ENCODE measurements at regions not wholly inside any gene's neighbourhood (a gene's known extent, or its start where the extent isn't known, plus 50 kb on each side); places are given as distances from the start of the nearest gene placed in this dataset.

- no peaks in the 10 kb centered on the region for H3K9me3 ChIP-seq (ENCODE audit: low read depth, low read length, poor library complexity, severe bottlenecking)
- ChIA-PET POLR2A (ENCODE audit: low non-redundant PET) (no interaction called here), CTCF (no interaction called here)
- TF ChIP-seq, protein P1, sequence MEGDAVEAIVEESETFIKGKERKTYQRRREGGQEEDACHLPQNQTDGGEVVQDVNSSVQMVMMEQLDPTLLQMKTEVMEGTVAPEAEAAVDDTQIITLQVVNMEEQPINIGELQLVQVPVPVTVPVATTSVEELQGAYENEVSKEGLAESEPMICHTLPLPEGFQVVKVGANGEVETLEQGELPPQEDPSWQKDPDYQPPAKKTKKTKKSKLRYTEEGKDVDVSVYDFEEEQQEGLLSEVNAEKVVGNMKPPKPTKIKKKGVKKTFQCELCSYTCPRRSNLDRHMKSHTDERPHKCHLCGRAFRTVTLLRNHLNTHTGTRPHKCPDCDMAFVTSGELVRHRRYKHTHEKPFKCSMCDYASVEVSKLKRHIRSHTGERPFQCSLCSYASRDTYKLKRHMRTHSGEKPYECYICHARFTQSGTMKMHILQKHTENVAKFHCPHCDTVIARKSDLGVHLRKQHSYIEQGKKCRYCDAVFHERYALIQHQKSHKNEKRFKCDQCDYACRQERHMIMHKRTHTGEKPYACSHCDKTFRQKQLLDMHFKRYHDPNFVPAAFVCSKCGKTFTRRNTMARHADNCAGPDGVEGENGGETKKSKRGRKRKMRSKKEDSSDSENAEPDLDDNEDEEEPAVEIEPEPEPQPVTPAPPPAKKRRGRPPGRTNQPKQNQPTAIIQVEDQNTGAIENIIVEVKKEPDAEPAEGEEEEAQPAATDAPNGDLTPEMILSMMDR (conservative IDR thresholded peaks at IDR 0.05; ENCODE audit: low read depth, low read length): no peak
- no peak for TF ChIP-seq EZH2 (IDR thresholded peaks at IDR 0.05; ENCODE audit: borderline replicate concordance, low read depth, low read length, poor library complexity, severe bottlenecking)
- no peak for DNase-seq (ENCODE audit: low spot score)
- BruUV-seq (replicated peaks): no TSS peak
- no peak overlapping the region for H3K4me3 ChIP-seq (ENCODE audit: low read depth, low read length, poor library complexity, severe bottlenecking)
- no peak overlapping the region for H3K27ac ChIP-seq (ENCODE audit: low read depth, low read length, poor library complexity, severe bottlenecking)
- H3K4me1 ChIP-seq (ENCODE audit: insufficient read depth, low read length, poor library complexity, severe bottlenecking): no peaks in the 10 kb centered on the region
- no peaks in the 10 kb centered on the region for H3K36me3 ChIP-seq (ENCODE audit: insufficient read depth, low read length, poor library complexity, severe bottlenecking)
- H3K27me3 ChIP-seq (replicated peaks; ENCODE audit: insufficient read depth, low read depth, low read length, poor library complexity): no peaks in the 10 kb centered on the region
- intact Hi-C loops (cut with micrococcal nuclease; ENCODE audit: unreplicated experiment): no loop called here
Measured at GRCh38 chr6:169982461-169983386, 231.3 kb downstream of the ERMARD start.

DNA sequence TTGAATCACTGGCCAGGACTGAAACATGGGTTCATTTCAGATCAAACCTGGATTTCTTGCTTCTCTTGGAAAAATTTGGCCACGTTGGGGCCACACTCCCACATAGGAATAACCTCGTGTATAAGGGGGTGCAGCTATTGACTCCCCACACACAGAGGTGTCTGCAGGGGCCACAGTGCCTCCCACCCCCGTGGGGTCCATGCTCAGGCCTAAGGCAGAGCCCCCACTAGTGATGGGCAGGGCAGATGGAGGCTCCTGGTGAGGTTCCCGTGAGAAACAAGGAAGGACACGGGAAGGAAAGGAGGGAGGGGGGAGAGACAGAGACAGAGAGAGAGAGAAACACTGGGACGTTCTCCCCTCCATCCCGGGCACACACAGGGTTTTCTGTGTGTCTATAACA is 230.5 kb downstream of the ERMARD start:
- Histone ChIP-seq H3K4me1 (ENCODE audit: insufficient read depth, low read length, poor library complexity, severe bottlenecking) (no peaks in the 10 kb centered on the region), H3K9me3 (ENCODE audit: low read depth, low read length, poor library complexity, severe bottlenecking) (no peaks in the 10 kb centered on the region), H3K27ac (ENCODE audit: low read depth, low read length, poor library complexity, severe bottlenecking) (no peak overlapping the region), H3K4me3 (ENCODE audit: low read depth, low read length, poor library complexity, severe bottlenecking) (no peak overlapping the region), H3K27me3 (replicated peaks; ENCODE audit: insufficient read depth, low read depth, low read length, poor library complexity) (no peaks in the 10 kb centered on the region), H3K36me3 (ENCODE audit: insufficient read depth, low read length, poor library complexity, severe bottlenecking) (no peaks in the 10 kb centered on the region)
- POLR2A ChIA-PET (ENCODE audit: low non-redundant PET): no interaction called here
- CTCF ChIA-PET: no interaction called here
- BruUV-seq (replicated peaks): no TSS peak
- no peak for TF ChIP-seq EZH2 (IDR thresholded peaks at IDR 0.05; ENCODE audit: borderline replicate concordance, low read depth, low read length, poor library complexity, severe bottlenecking)
- intact Hi-C loops (cut with micrococcal nuclease; ENCODE audit: unreplicated experiment): no loop called here
- no peak for DNase-seq (ENCODE audit: low spot score)

DNA sequence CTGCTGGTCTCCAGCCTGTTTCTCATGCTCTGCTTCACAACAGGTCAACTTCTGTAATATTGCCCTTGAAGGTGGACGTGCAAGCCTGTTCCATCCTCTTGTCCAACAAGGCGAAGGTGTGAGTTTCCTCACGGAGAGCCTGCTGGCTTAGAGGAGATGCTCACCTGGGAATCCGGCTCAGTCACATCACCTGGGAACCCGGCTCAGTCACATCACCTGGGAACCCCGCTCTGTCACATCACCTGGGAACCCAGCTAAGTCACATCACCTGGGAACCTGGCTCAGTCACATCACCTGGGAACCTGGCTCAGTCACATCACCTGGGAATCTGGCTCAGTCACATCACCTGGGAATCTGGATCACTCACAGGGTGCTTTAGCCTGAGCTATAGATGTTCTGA is 230.1 kb downstream of the ERMARD start:
- TF ChIP-seq, protein P1 (conservative IDR thresholded peaks at IDR 0.05; ENCODE audit: low read depth, low read length): no peak
- TF ChIP-seq EZH2 (IDR thresholded peaks at IDR 0.05; ENCODE audit: borderline replicate concordance, low read depth, low read length, poor library complexity, severe bottlenecking): no peak
- Histone ChIP-seq H3K9me3 (ENCODE audit: low read depth, low read length, poor library complexity, severe bottlenecking) (no peaks in the 10 kb centered on the region), H3K27ac (ENCODE audit: low read depth, low read length, poor library complexity, severe bottlenecking) (no peak overlapping the region), H3K4me3 (ENCODE audit: low read depth, low read length, poor library complexity, severe bottlenecking) (no peak overlapping the region), H3K27me3 (replicated peaks; ENCODE audit: insufficient read depth, low read depth, low read length, poor library complexity) (no peaks in the 10 kb centered on the region), H3K36me3 (ENCODE audit: insufficient read depth, low read length, poor library complexity, severe bottlenecking) (no peaks in the 10 kb centered on the region), H3K4me1 (ENCODE audit: insufficient read depth, low read length, poor library complexity, severe bottlenecking) (no peaks in the 10 kb centered on the region)
- intact Hi-C loops (cut with micrococcal nuclease; ENCODE audit: unreplicated experiment): no loop called here
- DNase-seq (ENCODE audit: low spot score): no peak
- no TSS peak for BruUV-seq (replicated peaks)
- CTCF ChIA-PET: no interaction called here
- POLR2A ChIA-PET (ENCODE audit: low non-redundant PET): no interaction called here
